GM21360 (cell line): ENCODE measurements at regions not wholly inside any gene's neighbourhood (a gene's known extent, or its start where the extent isn't known, plus 50 kb on each side); places are given as distances from the start of the nearest gene placed in this dataset.
A peak's percentile ranks its signal among the peaks of the same experiment; 100 is the strongest.
"Not testable (repeated sequence)": the region's sequence is repeated elsewhere in the genome, so short reads cannot be mapped to it uniquely, and the experiment has no call there.

Experiments
- ATAC-seq: cut with Tn5 transposase; IDR thresholded peaks from one replicate; pipeline ENCODE4 v1.9.1; 2021; ENCODE audit warnings: mild to moderate bottlenecking, moderate library complexity; ENCODE audit not compliant: unreplicated experiment

DNA sequence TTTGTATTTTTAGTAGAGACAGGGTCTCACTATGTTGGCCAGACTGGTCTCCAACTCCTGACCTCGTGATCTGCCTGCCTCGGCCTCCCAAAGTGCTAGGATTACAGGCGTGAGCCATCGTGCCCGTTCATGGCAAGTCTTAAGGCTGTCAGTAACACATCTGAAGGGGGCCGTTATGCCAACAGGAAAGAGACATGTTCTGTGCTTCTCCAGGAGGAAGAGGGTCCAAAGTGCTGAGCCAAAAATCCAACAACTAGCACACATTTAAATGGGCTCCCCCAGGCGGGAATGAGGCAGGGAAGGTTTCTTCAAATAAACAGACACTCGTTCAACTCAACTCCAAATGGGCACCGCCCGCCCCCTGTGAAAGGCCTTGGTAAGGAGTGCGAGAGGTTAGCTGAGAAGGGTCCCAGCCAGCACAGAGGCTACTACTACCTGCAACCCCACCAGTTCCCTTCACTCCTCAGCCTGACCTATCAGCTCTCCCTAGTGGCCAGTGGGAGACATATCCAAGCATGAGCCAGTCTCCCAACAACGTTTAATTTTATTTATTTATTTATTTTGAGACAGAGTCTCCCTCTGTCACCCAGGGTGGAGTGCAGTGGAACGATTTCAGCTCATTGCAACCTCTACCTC is 84.1 kb upstream of the DMRT1 start:
- no peak for ATAC-seq

DNA sequence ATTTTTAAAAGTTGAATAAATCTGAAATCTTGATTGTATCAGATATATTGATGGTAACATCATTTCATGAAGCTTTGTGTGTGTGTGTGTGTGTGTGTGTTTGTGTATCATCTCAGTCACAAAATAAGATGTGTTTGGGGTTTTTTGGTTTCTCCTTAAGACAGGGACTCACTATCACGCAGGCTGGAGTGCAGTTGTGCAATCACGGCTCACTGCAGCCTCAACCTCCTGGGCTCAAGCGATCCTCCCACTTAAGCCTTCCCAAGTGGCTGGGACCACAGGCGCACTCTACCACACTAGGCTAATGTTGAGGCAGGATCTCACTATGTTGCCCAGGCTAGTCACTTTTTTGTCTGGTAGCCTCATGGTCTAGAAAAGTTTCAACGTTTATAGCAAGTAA is 83.4 kb upstream of the DMRT1 start:
- ATAC-seq, result no peak

DNA sequence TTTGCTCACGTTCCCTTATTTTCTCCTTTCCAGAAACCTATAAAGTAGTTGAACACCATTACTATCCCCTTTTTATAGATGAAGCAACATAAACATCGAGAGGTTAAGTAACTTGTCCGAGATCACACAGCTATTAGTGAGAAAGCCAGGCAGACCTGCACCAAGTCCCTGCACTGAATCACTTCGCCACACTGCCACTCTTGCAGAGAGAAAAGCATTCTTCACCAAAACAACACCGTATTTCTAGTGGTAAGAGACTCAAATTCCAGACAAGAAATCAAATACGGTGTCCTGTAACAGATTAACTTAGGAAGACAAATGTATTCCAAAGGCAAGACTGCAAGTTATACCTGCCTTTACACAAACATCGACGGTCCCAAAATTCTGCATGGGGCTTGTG is 82.0 kb upstream of the DMRT1 start:
- no peak for ATAC-seq

DNA sequence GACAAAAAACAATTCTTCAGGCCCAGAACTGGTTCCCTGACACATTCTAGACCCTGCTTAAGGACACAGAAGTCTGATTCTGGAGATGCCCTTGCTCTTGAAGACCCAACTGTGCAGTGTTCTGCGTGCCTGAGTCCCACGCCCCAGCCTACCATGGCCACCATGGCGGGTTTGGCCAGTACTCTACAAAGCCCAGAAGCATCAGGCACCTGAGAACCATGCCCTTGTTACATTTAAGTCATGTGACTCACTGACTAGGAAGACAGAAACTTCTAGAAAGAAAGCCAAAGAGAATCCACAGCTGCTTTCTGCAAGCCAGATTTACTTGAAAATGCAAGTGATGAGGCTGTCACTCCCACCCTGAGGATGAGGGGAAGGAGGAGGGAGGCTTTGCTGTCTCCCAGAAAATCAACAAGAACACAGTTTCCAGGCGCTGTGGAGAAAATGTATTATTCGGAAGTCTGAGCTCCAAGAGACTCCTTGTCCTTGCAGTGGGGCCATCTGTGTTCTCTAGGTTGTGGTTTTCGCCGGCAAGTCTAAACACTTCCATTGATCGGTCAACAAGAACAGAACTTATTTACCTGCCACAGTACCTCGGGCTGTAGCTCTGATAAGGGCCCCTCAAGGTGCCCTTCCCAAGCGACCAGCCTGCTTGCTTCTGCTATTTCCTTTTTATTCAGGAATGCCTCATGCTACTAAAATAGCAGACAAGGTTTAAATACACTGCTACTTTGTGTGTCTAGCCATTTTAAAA is 81.3 kb upstream of the DMRT1 start:
- no peak for ATAC-seq

DNA sequence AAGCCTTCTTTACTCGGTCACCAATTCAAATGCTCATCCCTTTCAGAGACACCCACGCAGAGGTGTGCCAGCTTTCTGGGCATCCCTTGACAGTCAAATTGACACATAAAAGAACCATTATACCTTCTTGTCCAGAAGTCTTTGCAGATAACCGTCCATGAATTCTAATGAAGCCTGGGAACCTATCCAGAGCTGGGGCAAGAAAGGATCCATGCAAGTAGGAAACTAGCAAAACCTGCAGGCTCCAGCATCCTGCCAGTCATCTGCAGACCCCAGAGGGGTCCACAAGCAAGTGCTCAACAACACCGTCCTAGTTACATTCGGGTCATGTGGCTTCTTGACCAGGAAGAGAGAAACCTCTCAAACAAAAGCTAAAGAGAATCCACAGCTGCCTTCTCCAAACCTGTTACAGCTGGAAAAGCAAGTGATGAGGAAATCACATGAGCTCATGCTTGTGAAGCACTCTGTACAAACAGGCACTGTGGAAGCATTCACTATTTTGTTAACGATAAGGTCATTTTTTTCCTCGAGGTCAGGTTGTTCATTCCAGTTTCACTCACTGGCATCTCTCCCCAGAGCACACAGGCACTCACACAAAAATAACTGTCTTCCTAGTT is 80.2 kb upstream of the DMRT1 start:
- no peak for ATAC-seq

DNA sequence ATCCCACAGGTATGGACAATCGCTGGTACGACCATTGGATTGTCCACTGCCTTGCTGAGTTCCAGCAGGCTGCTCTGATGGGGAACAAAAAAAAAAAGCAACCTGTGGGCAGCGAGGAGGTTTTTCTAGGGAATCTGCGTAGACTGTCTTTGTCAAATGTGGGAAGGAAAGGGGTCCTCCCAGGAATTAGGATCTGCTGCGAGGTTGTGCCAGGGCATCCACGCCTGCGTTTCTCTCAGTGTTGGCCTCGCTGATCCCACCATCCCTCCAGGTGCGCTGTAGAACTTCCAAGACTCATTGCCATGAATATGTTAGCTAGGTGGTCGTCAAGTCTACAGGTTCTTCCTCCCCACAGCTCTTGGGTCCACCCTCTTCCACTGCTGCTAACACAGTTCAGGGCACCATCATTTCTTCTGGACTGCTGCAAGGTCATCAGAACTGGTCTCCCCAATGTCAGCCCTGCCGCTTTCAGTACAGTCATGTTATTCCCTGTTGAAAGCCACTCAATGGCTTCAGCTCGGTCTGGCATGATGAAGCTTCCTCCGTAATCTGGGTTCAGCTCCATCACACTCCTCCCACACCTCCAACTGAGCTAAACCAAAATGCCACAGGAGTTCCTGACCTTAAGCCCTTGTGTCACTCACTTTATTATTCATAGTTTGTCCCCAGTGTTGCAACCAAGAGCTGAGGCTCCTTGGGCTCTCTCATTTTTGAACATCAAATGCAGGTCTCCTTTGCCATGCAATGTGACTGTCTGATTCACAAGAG is 79.5 kb upstream of the DMRT1 start:
- ATAC-seq, result no peak

DNA sequence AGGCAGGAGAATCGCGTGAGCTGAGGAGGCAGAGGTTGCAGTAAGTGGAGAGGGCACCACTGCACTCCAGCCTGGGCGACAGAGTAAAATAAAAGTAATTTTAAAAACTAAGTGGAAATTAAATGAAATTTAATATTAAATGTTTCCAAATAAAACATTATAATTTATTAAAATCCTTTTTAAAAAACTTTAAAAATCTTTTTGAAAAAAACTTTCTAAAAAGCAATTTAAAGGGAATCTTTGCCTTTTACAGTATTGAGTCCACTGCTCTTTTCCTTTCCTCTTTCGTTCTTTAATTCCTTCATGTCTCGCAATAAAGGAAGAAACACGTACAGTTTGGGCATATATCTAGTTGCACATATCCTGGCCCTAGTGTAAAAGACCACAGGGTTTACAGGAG is 77.8 kb upstream of the DMRT1 start:
- no peak for ATAC-seq

DNA sequence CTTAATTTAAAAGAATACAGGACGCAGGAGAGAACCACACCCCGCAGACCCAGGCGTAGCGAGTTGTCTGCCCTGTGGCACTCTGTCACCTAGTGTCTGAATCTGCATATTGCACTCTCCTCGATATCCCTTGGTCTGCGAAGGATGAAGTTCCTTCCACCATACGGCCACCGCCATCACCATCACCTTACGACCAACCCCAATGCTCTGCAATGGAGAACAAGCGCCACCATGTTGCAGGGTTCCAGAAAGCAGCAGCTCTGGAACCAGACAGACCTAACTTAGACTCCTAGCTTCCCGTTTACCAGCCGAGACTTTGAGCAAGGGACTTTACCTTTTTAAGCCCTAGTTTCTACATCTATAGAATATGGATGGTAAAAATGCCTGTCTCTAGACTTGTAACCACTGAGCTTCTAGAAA is 77.4 kb upstream of the DMRT1 start:
- peak; percentile 99 for ATAC-seq

DNA sequence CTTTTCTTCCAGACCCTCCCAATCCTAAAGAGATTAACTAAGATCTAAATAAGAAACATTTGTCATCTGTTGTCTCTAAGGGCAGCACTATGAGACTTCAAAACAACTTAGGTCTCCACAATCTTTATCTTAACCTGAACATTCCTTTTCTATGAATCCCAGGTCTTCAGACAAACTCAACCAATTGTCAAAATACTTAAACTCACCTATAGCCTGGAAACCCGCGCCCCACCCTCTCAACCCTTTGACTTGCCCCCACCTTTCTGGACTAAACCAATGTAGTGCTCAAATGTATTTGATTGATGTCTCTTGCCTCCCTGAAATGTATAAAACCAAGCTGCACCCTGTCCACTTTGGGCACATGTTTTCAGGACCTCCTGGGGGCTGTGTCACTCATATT is 76.5 kb upstream of the DMRT1 start:
- ATAC-seq, result no peak

DNA sequence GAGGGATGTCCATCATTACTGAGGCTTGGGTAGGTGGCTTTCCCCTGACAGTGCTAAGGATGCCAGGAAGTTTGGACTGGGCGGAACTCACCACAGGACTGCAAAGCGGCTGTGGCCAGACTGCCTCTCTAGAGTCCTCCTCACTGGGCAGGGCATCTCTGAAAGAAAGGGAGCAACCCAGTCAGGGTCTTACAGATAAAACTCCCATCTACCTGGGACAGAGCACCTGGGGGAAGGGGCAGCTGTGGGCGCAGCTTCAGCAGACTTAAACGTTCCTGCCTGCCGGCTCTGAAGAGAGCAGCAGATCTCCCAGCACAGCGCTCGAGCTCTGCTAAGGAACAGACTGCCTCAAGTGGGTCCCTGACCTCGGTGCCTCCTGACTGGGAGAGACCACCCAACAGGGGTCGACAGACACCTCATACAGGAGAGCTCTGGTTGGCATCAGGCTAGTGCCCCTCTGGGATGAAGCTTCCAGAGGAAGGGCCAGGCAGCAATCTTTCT is 74.4 kb upstream of the DMRT1 start:
- ATAC-seq, result not testable (repeated sequence)

DNA sequence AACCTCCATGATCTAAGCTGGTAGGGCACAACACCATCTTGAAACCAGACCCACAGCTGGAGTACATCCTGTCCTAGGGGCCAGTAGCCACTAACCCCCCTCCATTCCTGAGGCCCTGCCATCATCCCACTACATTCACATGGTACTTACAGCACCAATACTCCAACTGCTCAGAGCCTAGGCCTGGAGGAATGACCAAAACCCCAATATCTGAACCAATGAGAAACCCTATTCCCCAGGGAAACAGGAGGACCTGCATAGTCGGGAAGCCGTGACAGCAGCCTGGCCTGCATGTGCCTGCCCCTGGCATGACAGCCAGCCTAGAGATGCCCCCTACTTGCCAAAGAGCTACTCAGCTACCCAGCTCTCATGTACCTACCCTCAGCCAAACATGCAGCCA is 65.4 kb upstream of the DMRT1 start:
- no peak for ATAC-seq

DNA sequence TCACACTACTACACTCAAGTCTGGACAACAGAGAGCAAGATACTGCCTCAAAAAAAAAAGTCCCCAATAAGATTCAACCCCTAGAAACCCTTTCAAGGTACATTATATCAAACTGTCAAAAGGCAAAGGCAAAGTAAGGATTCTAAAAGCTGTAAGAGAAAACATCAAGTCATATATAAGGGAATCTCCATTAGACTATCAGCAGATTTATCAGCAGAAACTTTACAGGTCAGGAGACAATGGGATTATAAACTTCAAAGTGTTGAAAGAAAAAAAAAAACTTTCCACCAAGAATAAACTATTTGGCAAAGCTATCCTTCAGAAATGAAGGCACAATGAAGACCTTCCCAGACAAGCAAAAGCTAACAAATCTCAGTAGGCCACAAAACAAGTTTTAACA is 63.5 kb upstream of the DMRT1 start:
- ATAC-seq, result no peak

DNA sequence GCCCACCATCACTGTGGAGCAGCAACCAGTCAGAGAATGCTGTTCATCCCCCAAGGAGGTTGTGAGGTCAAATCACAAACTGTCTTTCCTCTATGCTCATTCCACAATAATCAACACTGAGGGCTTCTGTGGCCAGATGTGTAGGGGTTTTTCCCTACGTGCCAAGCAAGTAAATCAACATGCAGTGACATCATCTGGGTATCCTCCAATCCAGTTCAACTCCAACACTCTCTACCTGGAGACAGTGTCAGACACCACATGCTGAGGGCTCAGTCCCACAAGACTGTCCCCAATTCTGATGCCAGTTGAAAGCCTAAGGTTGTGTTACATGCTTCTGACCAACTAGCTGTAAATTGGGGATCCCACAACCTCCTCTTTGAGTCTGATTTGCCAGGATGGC is 57.3 kb upstream of the DMRT1 start:
- no peak for ATAC-seq

DNA sequence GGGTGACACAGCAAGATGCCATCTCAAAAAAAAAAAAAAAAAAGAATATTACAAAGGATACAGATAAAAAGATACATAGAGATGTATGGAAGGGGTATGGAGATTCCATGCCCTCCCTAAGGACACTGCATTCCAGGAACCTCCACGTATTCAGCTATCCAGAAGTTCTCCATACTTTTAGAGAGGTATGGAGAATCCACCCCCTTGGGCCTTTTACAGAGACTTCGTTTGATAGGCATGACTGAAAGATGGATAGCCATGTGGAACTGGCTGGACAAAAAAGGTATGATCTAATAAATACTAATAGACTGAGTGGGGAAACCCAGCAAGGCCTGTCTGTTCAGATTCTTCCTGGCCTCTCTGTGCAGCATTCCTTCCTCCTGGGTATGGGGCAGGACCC is 56.6 kb upstream of the DMRT1 start:
- ATAC-seq, result no peak

DNA sequence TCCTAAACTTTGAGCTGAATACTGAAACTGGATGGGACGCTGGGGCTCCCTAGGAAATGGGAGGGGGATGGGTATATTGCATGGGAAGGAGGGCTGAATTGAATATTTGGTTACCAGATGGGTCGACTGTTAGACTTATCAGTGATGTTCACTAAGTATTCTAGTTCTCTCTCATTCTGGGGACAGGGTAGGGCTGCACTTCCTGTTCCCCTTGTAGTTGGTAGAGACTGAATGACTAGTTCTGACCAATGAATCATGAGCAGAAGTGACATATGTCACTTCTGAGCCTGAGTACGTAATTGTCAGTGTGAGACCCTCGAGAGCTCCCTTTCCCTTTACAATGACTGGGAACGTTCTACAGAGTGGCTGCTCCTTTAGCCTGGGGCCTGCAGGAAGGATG is 55.5 kb upstream of the DMRT1 start:
- ATAC-seq, result no peak

DNA sequence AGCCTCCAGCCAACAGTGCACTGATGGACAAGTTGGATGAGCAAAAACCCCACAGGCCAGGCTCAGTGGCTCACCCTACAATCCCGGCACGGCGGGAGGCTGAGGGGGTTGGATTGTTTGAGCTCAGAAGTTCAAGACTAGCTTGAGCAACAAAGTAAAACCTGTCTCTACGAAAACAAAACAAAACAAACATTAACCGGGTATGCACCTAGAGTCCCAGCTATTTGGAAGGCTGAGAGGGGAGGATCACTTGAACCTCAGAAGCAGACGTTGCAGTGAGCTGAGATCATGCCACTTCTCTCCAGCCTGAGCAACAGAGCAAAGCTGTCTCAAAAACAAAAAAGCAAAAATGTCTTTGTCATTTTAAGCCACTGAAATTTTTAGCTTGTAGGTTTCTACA is 55.1 kb upstream of the DMRT1 start:
- ATAC-seq, result no peak

DNA sequence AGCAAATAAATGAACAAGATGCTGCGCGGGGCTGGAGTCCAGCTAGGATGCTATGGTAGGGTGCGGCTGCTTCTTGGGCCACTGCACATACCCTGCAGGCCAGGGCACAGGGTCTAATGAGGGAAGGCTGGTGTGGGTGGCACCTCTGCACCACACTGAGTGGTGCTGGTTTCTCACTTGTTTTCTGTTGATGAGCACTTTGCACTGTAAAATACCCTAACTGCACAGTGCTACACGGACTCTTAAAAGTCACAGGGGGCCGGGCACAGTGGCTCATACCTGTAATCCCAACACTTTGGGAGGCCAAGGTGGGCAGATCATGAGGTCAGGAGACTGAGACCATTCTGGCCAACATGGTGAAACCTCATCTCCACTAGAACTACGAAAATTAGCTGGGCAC is 52.7 kb upstream of the DMRT1 start:
- no peak for ATAC-seq
